ENCODE measurements at regions not wholly inside any gene's neighbourhood (a gene's known extent, or its start where the extent isn't known, plus 50 kb on each side); places are given as distances from the start of the nearest gene placed in this dataset.
"Not testable (repeated sequence)": the region's sequence is repeated elsewhere in the genome, so short reads cannot be mapped to it uniquely, and the experiment has no call there.

DNA sequence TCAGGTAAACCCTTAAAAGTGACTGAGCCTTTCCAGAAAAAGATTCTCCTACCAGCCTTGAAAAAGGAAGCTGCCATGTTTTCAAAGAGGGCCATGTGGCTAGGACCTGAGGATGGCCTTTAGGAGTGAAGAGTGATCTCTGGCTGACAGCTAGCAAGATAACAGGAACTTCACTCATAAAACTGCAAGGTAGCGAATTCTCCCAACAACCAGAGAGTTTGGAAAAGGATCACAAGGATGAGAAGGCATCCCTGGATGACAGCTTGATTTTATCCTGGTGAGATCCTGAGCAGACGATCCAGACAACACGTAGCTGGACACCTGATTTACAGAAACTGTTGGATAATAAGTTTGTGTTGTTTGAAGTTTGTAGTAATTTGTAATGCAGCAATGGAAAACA is 115.6 kb upstream of the FBXO33 start:
- no peak for FAIRE-seq

DNA sequence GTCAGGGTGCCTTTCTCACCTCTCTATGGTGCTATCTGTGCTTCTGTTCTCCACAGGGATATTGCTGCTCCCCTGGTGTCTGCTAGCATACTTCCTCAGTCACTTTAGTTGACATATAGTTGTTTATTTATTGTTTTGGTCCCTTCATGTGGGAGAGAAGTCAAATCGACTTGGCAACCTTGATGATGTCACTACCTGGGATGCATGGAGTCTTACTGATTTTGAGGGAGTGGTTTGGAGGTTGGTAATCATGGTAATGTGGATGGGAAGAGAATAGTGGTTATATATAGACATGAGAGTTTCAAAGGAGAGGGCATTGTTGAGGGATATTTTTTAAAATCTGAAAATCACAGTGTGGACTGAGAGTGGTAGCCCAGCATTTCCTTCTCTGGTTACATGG is 73.6 kb upstream of the FBXO33 start:
- FAIRE-seq = no peak

DNA sequence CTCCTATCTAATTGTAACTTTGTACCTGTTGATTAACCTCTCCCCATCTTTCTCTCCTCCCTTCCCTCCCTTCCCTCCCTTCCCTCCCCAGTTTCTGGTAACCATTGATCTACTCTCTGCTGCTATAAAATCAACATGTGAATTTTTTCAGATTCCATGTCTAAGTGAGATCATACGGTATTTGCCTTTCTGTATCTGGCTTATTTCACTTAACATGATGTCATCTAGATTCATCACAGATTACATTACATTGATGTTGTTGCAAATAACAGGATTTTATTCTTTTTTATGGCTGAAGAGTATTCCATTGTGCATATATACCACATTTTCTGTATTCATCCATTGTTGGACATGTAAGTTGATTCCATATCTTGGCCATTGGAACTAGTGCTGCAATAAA is 68.0 kb upstream of the FBXO33 start:
- no peak for FAIRE-seq

DNA sequence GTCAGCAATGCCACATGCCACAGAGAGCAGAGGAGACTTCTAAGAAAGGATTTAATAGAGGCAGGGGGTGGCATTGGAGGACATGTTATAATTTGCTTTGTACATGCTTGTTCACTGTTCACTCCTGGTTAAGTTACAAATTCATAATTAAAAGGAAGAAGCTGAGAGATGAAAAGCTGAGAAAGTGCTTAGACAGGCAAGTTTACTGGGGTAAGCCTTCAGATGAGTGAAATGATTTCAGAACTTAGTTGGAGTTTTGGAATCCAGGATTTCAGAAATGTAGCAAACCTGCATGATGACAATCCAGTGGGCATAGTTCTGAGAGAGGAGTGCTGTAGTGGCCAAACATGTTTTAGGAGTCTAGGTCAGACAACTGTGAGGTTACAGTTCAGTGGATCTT is 67.3 kb upstream of the FBXO33 start:
- no peak for FAIRE-seq

DNA sequence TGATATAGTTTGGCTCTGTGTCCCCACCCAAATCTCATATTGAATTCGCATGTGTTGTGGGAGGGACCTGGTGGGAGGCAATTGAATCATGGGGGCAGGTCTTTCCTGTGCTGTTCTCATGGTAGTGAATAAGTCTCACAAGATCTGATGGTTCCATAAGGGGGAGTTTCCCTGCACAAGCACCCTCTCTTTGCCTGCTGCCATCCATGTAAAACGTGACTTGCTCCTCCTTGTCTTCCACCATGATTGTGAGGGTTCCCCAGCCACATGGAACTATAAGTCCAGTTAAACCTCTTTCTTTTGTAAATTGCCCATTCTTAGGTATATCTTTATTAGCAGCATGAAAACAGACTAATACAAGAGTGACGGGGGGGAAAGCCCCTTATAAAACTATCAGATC is 65.4 kb upstream of the FBXO33 start:
- FAIRE-seq = not testable (repeated sequence)

DNA sequence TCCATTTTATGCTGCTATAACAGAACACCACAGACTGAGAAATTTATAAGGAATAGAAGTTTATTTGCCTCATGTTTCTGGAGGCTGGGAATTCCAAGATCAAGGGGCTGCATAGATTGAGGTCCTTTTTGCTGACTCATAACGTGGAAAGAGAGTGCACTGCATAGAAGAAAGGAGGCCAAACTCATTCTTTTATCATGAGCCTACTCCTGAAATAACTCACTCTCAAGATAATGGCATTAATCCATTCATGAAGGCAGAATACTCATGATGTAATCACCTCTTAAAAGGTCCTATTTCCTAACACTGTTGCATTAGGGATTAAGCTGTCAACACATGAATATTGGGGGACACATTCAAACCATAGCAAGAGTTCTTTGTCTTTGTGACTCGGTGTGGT is 60.0 kb upstream of the FBXO33 start:
- FAIRE-seq = no peak

DNA sequence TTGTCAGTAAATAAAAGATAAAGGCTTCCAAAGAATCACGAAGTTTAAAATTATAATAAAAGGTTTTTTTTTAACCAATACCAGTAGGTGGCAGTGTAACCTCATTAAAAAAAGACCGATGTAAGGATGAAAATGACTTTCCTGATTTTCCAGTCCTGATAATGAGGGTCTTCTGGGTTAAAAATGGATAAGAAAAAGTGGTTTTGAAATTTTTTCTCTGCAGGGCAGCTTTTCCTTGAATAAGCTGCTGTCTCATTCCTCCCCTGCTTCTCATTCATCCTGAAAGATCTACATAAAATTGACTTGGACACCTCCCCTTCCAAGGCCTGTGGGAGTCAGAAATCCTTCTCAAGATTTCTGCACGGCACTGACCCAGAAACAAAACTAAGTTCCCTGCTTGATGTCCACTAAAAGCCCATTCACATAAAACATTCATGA is 58.9 kb upstream of the FBXO33 start:
- FAIRE-seq = no peak

DNA sequence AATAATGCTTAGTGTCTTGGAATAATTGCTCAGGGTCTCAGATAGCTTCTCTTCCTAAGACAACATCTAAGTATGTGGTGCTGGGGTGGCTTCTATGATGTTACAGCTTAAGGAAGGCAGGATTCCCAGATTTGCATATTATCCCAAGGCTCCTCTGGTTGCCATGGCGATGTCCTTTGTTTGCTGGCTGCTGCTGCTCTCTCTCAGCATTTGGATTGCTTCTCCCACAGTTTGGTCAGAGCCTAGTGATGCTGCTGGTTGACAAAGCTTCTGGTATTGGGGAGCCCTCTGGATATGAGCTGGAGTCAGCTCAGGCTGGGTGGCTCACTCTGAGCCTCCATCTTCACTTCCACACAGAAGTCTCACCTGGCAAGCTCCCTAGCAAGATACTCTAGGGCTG is 56.4 kb upstream of the FBXO33 start:
- no peak for FAIRE-seq

DNA sequence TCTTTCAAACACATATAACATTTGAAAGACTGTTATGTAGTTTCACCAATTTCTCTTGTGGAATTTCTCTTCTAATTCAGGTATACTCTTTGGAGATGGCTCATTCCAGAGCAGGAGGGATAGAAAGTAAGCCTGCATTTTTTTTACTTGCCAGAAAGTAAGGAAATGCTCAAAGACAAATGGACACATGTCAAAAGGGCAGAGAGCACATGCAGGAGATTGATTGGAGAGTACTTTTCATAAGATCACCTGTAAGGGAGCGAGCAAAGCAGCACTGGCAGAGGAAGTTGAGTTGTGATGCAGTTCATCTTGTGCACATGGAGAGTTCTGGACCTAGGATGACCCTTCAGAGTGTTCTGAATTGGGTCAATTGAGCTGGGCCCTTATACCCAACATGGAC is 51.4 kb upstream of the FBXO33 start:
- no peak for FAIRE-seq

All from colon (tissue), 2 donors.